ENCODE measurements at regions not wholly inside any gene's neighbourhood (a gene's known extent, or its start where the extent isn't known, plus 50 kb on each side); places are given as distances from the start of the nearest gene placed in this dataset.

- DNase-seq: peak in 1 of 2 experiments; percentile 26
Measured at GRCh38 chr3:72144773-72145505, 360.0 kb upstream of the PROK2 start.

GRCh38 chr3:72143966-72144717, 359.2 kb upstream of the PROK2 start:
- no peak for DNase-seq

DNA sequence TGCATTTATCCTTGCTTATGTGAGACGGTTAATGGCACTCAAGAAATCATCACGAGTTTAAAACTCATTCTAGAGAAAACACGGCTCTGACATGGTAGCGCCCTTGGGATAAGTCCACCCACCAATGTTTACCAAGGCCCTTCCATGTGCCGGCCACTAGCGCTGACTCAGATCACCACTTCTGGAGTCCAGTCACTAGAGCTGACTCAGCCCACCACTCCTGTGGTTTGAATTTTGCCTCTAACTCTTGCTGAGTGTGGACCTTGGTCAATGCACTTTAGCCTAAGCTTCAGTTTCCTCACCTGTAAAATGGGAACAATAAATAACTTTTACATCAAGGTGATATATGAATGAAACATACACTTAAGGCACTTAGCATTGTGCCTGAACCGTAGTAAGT, 358.4 kb upstream of the PROK2 start:
- no peak for DNase-seq

DNA sequence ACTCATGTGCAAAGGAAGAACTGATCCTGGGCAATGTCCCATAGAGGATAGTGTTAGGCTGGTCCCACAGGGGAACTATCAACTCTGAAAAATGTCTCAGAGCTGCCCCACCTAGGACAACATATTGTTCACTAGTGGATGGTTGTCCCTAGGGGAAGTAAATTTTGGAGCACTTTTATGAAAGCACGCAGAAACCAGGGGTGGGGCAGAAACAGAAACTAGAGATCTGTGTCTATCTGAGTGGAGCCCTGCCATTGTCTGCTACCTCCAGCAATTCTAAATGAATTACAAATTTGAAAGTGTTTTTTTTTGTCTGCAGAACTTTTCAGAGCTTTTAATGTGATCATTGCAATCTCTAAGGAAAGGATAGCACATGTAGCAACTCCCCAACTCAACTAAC, 357.1 kb upstream of the PROK2 start:
- no peak for DNase-seq

DNA sequence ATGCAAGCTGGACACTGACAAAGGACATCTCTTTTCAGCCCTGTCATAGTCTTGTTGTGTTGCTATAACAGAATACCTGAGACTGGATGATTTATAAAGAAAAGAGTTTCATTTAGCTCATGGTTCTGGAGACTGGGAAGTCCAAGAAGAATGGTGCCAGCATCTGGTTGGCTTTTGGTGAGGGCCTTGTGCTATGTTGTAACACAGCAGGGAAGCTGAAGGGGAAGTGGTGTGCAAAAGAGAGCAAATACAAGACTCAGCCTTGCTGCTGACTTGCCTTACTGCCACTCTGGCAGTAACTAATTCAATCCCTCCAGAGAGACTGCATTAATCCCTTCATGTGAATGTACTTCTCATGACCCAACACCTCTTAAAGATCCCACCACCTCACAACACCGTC, 356.3 kb upstream of the PROK2 start:
- DNase-seq: no peak

DNA sequence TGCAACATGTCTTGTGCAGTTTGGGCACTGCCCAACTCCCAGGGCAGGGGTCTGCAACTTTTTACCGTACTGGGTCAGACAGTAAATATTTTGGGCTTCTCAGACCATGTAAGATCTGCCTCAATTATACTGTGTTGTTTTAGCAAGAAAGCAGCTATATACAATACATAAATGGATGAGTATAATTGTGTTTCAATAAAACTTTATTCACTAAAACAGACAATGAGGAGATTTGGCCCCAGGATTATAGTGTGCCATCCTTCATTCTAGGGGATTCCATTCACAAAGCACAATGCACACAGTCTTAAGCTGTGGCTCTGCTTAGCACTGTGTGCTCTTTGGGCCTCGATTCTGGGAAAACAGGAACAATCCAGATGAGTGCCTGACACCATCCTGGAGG, 354.4 kb upstream of the PROK2 start:
- DNase-seq: no peak

GRCh38 chr3:72137865-72138861, 353.2 kb upstream of the PROK2 start:
- peak; percentile 58 to 61 for DNase-seq

- no peak for DNase-seq
Measured at GRCh38 chr3:72135636-72136035, 350.7 kb upstream of the PROK2 start.

DNA sequence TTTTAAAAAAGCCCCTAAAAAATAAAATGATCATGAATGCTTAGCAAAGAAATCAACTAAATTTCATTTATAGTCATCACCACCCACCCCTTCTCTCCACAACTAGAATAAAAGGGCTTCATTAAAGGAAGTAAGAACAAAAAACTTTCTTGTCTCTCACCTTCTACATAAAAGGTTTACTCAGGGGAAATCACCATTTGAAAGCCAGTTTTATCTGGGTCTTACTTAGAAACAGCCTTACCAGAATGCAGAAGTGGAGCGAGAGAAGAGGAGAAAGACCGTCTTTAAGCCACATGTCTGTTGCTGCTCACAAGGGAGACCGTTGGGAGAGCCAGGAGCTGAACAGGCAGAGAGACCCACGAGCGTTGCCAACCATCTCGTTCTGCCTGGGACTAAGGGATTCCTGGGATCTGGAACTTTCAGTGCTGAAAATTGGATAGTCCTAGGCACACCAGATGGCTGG, 350.1 kb upstream of the PROK2 start:
- DNase-seq: peak; percentile 25 to 33

DNA sequence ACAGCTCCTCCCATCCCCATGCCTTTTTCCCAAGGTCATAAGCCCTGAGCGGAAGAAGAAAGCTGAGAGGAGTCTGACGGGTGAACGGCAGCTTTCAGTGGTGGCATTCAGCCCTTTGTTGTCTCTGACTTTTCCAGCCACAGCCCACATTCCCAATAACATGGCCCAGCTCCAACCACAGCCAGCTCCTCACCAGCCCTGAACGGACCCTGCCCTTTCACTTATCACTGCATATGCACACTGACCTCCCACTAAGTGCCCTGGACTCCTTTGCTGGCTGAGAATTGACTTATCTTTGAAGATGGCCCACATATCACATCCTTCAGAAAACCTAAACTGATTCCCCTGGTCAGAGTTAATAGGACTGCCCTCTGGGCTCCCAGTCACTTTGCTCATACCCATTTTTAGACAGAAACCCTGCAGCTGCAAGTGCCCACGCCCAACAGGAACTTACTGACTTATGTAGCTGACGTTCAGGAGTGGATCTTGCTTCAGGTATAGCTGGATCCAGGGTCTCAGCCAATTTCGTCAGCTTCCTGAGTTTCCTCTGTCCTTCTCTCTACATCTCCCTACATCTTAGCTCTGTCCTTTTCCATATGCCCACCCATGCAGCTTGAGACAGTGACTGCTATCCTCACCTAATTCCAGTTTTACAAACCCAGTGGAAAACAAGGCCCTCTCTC, 348.5 kb upstream of the PROK2 start:
- DNase-seq: no peak

DNA sequence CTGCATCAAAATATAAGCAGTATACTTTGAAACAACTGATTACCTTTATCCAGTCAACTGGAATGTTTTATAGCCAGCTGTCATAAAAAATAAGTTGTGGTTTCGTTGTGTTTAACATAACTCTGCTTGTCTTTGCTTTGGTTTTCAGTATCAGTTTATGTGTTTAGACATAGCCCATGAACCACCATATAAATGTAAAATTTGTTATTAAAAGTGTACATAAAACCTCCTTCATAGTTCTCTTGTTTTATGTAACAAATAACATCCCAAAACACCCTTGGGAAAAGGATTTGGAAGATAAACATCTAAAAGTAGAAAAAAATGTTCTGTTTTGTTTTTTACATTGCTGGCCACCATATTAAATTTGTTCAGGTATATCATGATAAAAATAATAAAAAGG, 347.0 kb upstream of the PROK2 start:
- no peak for DNase-seq

- DNase-seq: no peak
Measured at GRCh38 chr3:72130565-72130964, 345.6 kb upstream of the PROK2 start.

DNA sequence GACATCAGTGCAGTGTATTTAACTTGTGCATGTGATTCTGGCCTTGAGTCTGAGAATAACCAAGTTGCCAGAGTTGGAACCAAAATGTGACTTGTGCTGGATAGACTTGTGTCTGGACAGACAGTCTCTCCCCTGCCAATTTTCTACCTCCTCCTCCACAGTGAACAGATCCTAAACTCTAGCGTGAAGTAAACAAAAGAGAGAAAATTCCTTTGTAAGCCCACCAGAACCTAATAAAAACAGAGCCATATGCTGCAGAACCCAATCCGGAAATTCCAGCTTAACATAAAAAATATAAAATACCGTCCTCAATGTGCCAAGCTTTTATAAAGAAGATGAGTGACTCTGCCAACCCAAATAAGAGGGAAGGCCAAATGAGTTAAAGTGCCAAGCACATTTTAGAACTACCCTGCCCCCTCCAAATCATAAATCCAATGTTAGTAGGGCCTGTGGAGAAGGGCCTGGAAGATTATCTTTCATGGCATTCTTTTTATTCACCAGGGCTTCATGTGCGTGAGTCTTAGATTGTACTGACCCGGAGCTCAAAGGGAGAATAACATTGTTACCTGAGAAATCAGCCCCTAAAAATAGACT, 344.6 kb upstream of the PROK2 start:
- DNase-seq: no peak

DNA sequence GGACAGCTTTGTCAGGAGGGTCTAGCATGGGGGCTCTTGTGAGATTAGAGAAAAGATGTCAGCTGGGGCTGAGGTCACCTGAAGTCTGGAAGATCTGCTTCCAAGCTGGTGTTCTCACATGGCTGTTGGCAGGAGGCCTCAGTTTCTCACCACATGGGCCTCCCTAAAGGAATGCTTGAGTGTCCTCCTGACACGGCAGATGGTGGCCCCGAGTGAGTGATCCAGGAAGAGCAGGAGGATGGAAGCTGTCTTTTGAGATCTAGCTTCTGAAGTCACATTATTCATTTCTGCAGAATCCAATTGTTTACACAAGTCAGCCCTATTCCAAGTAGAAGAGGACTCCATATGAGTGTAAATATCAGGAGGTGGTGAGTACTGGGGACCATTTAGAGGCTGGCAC, 344.0 kb upstream of the PROK2 start:
- DNase-seq: no peak

DNA sequence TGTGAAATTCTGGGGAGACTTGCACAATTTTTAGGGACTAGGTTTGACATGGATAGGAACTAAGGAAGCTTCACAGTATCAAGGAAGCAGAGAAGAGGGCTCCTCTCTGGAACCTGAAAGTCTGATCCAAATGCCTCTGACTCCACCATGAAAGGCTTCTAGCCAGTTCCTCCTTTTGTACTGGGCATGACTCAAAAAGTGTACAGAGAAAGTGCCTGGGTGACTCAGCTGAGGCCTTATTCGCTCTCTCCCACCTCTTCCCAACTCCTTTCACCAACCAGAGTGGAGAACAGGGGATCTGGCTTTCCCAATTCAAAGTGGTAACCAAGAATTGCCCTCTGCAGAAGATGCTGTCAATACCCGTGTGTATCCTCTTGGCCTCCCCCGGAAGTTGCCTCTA, 342.9 kb upstream of the PROK2 start:
- DNase-seq: no peak

- DNase-seq: no peak
Measured at GRCh38 chr3:72127224-72127612, 342.3 kb upstream of the PROK2 start.

DNA sequence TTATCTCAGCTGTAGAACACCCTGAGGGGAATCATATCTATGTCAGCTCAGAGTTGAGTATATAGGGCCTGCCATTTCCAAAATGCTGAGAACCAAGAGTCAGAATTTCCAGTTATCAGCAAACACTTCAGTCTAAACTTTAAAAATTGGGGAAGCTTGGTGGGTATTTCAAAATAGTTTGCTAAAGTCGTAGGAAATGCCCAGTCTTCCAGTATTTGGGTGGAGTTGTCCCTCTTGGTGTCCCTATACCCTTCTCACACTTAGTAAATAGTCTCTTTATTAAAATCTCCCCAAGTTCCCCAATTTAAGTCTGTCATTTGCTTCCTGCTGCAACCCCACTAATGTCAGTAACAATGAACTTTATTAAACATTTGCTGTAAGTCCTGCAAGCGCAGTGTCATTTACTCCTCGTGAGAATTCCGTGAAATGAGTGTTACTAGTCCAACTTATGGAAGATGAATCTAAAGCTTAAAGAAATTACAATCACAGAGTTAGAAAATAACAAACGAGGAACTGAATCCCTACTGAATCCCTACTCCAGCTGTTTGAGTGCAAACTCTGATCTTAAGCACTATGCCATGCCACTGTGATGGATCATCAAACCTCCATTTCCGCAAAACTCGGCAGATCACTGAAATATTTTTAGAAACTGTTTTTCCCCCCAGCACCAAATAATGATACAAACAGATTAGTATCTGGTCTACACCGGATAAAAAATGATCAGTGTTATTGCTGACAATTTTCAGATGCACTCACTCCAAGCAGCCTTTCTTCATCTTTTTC, 341.7 kb upstream of the PROK2 start:
- no peak for DNase-seq

- peak in 1 of 2 experiments; percentile 43 for DNase-seq
Measured at GRCh38 chr3:72123908-72124441, 339.0 kb upstream of the PROK2 start.

DNA sequence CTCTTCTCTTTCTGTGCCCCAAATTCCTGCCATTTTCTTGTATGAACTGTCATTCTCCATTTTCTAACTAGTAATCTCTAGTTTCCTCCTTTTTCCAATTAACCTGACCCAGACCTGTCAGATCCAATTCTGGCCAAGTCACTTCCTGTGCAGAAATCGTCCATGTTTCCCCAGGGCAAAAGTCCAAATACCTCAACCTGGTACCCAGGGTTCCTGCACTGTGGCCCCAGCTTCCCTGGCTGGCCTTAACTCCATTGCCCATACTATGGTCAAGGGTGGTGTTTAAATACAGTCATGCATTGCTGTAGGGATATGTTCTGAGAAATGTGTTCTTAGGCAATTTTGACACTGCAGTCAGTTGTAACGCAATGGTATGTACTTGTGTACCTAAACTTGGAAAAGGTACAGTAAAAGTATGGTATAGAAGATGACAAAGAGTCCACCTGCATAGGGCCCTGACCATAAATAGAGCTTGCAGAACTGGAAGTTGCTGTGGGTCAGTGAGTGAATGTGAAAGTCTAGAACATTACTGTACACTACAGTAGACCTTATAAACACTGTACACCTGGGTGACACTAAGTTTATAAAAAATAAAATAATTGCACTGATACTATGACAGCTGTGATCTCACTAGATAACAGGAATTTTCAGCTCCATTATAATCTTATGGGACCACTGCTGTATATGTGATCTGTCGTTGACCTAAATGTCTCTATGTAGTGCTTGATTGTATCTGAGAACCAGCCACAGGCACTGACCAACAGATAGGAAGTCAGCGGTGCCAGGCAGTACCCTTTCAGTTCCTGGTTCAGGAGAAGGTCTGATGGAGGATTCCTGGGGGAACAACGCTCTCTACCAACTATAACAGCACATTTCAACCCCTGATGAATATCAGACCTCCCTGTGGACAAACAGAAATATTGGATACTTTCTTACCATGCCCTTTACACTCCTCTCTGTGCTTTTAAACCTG, 336.1 kb upstream of the PROK2 start:
- DNase-seq: no peak

- DNase-seq: no peak
Measured at GRCh38 chr3:72120039-72120438, 335.1 kb upstream of the PROK2 start.

All from activated T-cell treated with anti-CD3 and anti-CD28 coated beads, Interleukin-2, amount 50 U/mL, for 48 hours (primary cell).